ENCODE measurements at regions not wholly inside any gene's neighbourhood (a gene's known extent, or its start where the extent isn't known, plus 50 kb on each side); places are given as distances from the start of the nearest gene placed in this dataset.

DNA sequence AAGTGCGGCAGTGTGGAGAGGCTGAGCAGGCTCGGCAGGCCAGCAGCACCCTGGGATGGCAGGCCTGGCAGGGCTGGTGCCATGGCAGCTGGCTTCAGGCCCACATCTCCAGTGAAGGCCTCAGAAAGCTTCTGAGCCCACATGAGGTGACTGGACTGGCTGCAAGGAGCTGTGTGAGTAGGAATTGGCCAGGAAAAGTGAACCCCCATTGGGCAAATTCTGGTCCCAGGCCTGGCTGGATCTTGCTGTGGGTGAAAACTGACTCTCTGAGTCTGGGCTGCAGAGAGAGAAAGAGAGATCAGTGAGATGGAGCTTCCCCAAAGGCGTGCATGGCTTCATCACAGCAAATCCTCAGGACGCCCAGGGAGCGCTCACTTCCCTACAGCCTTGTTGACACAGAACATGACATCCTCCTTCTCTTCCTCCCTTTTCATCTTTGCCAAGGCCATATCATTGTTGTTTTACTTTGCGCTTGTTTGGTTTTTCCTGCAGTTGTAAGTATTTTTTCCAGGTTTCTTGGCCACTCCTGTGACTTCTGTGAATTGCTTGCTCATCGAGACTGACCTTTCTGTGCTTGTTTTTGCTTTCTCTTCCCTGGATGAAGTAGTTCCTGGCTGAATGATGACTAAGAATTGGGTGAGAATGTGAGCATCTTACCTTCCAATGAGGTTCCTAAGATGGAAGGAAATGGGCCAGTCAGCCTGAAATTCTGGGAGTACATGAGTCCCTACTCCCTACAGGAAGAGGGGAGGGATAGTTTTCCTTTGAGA lies 299.1 kb downstream of the TLE3 start:
- no peak for ATAC-seq
- intact Hi-C loops (cut with DNase I), result loop anchor here in 1 of 2 donors (10.0 kb wide), 1 partner anchor 194 kb away; no protein-coding TSS in a partner anchor
- no peak for DNase-seq

DNA sequence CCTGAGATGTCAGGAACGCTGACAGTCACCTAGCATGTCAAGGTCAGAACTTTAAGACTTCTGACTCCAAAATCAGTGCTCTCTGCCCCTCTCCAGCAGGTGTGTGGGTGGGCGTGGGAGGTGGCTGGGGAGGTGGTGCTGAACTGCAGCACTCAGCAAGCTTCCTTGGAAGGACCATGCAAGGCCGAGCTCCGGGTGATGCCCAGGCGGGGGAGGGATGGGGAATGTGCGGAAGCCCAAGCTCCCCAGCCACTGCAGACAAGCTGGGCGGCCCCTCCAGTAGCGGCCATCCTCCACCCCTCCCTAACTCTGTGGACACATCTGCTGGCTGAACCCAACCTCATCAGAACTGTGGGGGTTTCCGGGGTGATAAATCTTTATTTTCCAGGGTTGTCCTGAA lies 296.6 kb downstream of the TLE3 start:
- intact Hi-C loops (cut with DNase I), result no loop called here
- ATAC-seq (no peak), DNase-seq (no peak)

DNA sequence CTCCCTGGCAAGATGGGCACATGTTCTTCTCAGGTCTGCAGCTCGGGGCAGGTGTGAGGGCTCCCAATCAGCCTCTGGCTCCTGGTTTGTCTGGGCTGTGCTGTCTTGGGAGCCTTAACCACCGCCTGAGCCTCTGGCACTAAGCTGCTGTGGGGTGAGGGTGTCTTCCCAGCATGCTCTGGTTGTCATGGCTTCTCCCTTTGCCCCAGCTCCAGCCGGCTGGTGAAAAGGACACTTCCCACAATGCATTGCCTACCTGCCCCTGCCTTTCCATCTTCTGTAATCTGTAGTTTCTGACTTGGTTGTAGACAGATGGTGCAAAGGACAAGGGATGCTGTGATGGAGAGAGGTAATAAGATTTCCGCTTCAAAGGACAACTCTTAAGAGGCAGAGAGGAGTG lies 295.3 kb downstream of the TLE3 start:
- intact Hi-C loops (cut with DNase I), result no loop called here
- no peak for DNase-seq
- no peak for ATAC-seq

DNA sequence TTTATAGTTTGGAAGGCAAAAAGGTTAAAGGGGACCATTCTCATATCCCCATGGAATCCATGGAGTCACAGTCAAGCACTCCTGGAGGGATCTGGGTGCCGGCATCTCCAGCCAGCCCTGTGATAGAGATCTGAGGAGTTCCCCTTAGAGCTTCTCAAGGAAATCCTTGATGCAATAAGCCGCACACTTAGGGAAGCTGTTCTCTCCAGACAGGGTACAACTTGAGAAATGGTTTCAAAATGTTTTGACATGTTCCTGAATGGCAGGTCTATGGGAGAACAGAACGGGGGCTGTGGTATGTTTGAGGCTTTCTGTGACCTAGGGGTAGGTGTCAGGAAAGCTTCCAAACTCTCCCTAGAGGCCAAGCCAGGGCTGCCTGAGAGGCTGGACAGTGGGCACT lies 292.9 kb downstream of the TLE3 start:
- DNase-seq (no peak), ATAC-seq (no peak)
- intact Hi-C loops (cut with DNase I), result no loop called here

DNA sequence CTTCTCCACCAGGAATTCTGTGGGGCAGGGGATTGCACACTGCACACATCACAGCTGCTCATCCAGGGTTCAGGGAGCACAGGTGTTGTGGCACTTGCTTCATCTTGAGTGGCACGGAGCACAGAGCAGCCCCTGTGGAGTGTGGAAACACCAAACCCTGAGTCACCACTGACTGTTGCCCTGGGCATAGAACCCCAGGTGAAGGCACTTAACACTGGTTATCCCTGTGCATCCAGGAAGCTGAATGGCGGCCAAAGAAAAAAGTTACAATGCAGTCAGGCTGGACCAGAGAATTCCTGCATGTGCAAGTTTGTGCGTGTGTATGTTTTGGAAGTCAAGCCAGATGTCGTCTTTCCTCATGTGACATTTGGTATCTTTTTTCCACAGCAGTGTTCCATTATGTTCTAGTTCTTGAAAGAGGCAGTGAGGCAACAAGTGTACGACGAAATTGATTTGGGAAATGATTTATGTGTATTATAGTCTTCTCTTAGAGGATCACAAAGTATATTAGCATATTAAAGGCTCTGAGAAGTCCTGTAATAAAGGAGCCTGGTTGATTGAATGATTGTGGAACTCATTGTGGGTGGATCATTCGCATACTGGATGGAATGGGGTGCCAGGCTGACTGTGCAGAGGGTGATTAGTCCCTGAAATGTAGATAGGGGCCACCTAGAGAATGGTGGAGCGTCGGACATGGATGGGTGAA lies 292.3 kb downstream of the TLE3 start:
- DNase-seq, result no peak
- no peak for ATAC-seq

DNA sequence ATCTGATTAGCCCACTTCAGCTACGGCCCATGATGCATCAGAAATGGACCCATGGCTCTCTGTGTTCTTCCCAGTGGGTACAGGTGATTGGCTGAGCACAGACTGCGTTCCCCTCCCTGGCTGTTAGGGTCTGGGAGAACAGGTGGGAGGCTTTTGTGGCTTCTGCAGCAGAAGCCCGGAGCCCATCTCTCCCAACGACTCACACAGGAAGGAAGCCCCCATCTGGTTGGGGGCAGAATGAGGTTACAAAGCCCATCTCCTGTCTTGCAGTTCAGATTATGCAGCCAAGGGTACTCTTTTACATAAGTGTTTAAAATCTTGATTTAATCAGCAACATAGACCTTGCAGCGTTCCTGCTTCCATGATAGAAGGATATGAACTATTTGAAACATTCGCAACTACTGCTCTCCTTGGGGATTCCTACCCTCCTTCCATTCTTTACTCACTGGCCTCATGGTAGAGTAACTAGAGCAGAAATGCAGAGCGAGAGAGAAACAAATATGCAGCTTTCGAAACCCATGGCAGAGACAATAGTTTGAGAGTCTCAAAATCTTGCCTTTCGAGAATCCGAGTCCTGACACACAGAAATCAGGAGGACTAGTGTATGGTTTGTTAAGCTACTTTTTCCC lies 291.3 kb downstream of the TLE3 start:
- DNase-seq (no peak), ATAC-seq (no peak)
- intact Hi-C loops (cut with DNase I), result no loop called here

More for the DNA sequence above, 292.3 kb downstream of the TLE3 start:
- intact Hi-C loops (cut with DNase I), result no loop called here

DNA sequence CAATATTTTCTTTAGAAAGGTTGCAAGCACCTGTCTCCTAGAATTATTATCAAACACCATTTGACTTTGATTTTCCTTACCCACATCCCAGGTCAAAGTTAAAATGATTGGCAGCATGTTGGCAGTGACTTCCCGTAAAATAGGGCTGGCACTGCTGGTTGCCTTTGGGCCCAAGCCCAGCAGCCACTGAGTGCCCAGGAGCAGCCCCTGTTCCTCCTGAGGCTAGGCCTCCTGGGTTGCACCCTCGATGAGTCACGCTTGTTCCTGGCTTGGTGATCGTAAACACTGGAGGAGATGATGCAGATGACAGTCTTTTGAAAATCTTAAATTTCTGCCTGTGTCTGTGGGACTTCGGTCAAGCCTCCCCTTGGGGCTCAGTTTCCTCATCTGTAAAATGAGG lies 290.0 kb downstream of the TLE3 start:
- DNase-seq, result no peak
- ATAC-seq, result peak; percentile 60 to 63
- intact Hi-C loops (cut with DNase I), result no loop called here

DNA sequence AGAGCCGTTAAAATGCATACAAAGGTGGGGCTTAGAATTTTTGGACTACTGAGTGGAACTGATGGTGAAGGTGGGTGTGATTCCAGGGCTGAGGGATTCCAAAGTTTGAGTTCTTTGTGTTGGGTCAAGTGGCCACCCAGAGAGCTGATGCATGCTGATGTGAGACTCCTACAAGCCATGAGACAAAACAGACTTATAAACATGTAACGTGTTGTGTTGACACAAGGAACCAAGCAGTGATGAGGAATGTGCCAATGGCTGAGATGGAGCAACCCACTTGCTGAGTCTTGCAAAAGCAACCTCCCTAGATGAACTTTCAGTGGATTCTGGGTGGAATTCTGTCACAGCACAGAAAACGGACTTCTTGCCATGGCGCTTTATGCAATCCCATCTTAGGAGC lies 289.0 kb downstream of the TLE3 start:
- DNase-seq, result no peak
- intact Hi-C loops (cut with DNase I), result no loop called here
- ATAC-seq, result peak in 1 of 2 donors; percentile 45

DNA sequence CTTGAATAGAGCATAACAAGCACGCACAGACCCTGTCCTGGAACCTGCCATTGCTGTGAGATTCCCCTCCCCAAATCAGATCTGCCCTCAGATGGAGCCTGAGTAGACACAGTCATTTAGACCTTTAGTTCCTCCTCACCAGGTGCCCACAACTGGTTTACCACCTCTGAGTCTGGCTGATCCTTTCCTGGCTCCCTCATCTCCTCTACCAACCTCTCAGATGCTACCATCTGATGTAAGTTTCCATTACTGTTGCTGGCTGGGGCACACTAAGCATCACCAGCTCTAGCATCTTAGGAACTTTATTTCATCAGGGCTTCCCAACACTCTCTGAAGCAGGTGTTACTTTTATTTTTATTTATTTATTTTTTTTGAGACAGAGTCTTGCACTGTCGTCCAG lies 288.3 kb downstream of the TLE3 start:
- intact Hi-C loops (cut with DNase I), result no loop called here
- no peak for ATAC-seq
- no peak for DNase-seq

DNA sequence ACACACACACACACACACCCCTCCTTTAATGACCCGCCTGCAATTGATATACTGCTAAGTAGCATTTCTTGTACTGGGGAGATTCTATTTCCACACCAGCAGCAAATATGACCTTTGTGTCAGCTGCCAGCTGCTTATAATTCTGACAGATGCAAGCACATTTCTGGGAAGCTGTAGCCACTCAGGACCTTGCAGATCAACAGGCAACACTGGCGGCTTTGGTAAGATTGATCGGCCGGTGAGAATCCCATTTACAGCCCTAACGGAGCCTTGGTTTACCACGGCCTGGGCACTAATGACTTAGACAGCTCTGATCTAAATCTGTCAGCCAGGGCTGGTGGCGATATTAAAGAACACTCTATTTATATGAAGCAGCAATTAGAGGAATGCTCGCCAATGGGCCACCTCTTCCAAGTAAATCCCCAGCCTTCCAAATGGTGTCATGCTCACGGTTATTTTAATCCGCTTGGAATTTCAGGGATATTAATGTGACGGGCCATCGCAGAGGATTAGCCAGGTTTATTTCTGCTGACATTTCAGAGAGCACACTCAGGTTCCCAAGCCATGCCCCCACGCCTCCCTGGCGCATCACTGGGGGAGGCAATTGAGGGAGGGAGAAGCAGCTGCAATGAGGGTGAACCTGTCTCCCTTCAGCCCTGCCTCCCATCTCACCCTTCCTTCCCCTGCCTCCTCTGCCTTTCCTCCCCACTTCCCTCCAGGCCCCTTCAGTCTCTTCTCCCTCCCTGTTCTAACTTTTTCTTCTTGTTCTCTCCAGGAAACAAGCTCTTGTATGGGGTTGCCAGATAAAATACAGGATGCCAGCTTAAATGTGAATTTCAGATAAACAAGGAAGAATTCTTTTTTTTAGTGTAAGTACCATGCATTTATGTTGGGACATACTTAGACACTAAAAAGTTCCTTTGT lies 287.0 kb downstream of the TLE3 start:
- intact Hi-C loops (cut with DNase I), result no loop called here

DNA sequence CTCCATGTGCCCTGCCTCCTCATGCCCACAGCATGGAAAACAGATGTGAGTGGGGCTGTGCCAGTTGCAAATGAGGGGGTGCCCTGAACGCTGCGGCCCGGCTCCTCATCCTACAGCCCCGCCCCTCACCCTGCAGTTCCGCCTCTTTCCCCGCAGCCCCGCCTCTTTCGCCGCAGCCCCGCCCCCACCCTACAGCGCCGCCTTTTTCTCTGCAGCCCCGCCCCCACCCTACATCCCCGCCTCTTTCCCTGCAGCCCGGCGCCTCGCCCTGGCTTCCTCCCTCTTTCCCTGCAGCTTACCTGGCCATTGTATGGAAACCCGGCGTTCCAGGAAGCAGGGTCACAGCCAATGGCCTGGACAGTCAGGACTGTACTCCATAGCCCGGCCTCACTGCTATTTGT lies 284.9 kb downstream of the TLE3 start:
- no peak for DNase-seq
- intact Hi-C loops (cut with DNase I), result no loop called here
- ATAC-seq, result no peak

More for the DNA sequence above, 287.0 kb downstream of the TLE3 start:
- peak; percentile 39 to 49 for ATAC-seq
- DNase-seq, result no peak

DNA sequence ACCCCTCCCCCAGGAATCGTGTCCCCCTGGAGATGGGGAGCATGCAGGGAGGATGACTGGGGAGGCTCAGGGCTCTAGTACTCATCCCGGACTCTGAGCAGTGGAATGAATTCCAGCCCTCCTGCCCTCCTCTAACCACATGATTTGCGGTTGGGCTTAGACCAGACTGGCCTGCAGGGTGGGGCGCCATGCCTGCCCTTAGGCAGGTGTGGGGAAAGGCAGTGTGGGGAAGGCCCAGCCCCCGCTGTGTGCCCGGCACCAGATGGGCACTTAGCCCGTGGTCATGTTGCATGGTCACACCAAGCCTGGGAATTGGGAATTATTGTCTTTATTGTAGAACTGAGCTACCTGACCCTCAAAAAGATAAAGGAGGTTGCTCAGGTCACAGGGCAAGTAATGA lies 283.8 kb downstream of the TLE3 start:
- no peak for ATAC-seq
- DNase-seq, result no peak
- intact Hi-C loops (cut with DNase I), result no loop called here

DNA sequence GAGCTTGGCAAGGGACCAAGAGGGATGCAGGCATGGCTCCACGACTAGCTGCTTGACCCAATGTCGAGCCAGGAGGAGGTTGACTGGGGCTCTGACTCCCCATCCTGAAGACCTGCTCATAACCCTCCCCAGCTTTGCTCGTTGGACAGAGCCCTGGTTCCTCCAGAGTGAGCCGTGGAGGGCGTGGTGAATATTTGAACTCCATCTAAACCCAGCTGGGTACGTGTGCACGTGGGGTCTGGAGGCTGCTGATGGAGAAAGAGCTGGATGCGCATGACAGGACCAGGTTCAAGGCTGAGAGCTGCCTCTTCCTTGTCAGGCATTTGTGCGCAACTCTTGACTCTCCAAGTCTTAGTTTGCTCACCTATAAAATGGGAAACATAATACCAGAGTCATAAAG lies 282.8 kb downstream of the TLE3 start:
- intact Hi-C loops (cut with DNase I), result no loop called here
- no peak for ATAC-seq

DNA sequence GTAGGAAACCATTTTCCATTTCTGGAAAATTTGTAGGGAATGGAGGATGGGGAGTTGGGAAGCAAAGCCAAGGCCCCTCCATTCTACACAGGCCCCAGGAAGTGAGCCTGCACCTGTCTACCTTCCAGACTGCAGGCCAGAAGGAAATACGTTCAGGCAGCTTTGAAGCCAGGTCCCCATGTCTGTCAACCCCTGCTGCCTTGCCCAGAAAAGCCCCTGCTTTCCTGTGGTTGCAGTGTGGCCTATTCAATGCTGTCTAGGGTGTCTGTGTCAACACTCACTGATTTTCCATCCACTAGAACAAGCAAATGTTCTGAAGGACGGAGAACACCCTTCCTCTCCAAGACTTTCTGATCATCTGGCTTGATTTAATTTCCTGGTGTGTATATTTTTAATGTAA lies 281.9 kb downstream of the TLE3 start:
- intact Hi-C loops (cut with DNase I), result no loop called here
- DNase-seq (no peak), ATAC-seq (no peak)

More for the DNA sequence above, 282.8 kb downstream of the TLE3 start:
- DNase-seq, result no peak

DNA sequence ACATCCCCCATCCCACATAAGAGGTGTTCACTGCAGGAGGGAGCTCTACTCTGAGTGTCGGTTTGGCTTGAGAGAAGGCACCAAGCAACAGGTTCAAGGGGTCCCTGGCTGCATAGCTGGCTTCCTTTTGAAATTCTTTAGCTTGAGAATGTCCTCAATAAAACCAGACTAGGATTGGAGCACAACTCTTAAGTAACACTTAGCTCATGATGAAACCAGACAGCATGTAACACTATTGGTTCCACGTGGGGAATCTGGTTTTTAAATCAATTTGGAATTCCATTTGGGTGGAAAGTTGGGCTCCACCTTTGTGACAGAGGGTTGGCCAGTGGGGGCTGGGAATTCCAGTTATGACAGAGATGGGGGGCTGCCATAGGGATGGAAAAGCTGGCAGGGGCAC lies 281.2 kb downstream of the TLE3 start:
- intact Hi-C loops (cut with DNase I), result no loop called here
- ATAC-seq (no peak), DNase-seq (no peak)

DNA sequence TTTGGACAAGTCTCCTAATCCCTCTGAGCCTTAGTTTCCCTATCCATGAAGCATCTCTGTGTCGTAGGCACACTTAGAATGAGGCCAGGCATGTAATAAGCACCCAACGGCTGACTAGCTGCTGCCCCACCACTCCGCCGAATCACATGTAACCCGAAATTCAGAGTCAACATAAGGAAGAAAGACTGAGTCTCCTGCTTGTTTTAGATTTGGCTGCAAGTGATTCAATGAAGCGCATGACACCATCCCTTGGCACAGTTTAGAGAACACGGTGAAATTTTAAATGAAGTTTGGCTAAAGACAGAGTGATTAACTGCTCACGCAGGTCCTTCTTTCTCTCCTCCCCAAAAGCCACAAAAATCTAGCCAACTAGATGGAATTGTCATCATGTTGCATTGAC lies 279.2 kb downstream of the TLE3 start:
- no peak for DNase-seq
- ATAC-seq, result no peak
- intact Hi-C loops (cut with DNase I), result no loop called here

DNA sequence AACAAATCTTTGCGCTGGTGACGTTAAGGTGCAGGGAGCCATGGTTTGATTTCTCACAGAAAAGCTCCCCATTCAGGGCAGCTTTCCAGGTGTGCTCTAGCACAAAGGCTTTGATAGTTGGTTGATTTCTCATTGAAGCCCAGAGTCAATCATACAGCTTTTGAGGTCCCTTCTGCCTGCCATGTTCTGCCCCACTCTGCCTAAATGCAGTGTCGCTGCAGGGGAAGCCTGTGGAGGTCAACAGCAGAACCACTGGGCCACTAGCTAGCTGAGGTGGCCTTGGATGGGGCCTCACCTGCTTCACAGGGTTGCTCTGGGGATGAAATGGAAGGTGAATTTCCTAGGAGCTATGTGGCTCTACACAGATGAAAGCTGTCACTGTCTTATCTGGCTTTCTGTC lies 278.3 kb downstream of the TLE3 start:
- DNase-seq, result no peak
- intact Hi-C loops (cut with DNase I), result no loop called here
- ATAC-seq, result no peak

DNA sequence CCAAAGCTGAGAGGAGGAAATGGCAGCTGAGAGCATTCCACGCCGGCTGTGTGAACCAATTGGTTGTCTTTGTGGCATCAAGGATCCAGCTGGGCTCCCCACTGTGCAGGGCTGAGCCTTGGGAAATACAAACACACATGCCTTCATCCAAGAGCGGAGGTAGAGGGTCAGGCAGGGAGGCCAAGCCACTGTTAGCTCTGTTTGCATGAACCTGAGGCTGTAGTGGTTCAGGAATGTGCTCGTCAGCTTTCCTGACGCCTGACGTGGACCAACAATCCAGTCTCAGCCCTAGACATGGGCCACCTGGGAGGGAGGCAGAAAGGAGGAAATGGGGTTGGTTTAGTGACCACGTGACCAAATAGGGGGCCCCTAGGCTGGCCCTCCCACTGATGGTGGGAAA lies 276.9 kb downstream of the TLE3 start:
- intact Hi-C loops (cut with DNase I), result no loop called here
- ATAC-seq, result no peak
- no peak for DNase-seq

DNA sequence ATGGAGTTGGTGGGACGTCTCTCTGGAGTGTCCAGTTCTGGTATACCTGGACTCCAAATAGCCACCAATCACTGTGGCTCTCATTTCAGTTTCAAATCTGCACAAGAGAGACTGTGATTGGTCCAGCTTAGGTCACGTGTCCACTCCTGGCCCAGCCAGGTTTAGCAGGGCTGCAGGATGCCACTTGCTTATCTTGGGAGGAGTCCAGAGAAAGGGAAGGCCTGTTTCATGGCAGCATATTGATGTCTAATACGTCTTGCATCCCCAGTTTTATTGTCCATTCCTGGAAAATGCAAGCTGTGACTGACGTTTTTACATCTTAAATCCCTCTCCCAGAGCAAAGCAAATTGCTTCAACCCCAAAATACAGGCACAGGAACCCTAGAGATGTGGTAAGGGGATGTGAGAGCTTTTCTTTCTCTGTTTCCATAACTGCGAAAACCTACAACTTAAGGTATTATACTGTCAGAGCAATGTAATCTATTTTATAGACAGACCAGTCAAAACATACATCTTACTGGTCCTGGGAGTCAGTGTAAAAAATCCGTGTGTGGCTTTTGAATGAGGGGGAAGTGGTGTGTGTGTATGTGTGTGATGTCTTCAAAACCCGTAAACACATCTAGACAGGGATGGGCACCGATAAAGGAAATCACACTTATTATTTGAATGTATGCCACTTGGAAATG lies 274.4 kb downstream of the TLE3 start:
- no peak for ATAC-seq
- intact Hi-C loops (cut with DNase I), result no loop called here
- DNase-seq, result no peak
